OCI-LY7 (cell line): ENCODE measurements at regions not wholly inside any gene's neighbourhood (a gene's known extent, or its start where the extent isn't known, plus 50 kb on each side); places are given as distances from the start of the nearest gene placed in this dataset.

ENCODE experiments used
- BruUV-seq: library from RNA; stranded (reverse); fragments of 400-500 nt; replicated peaks from 2 replicates; lab custom pipeline; 2021; lab: Mats Ljungman, UMichigan
- CTCF ChIA-PET: fragments of 300-600 bp; sonication (Branson Sonifier 250); formaldehyde crosslinking; loops from one replicate; lab custom pipeline; 2022; ENCODE audit warnings: antibody characterized with exemption; ENCODE audit not compliant: unreplicated experiment; lab: Charles Lee
- POLR2A ChIA-PET: fragments of 300-600 bp; sonication (Branson Sonifier 250); formaldehyde crosslinking; loops from one replicate; lab custom pipeline; 2022; ENCODE audit warnings: antibody characterized with exemption; lab: Charles Lee
- DNase-seq: peaks from one replicate; pipeline ENCODE4 v3.0.0-alpha.2; 2015; ENCODE audit warnings: low spot score
- H2AFZ ChIP-seq: fragments of 200-600 bp; sonication (generic), shearing (Covaris generic); 2 replicates; pipeline ENCODE4 v1.6.1; 2014; ENCODE audit warnings: mild to moderate bottlenecking, antibody characterized with exemption, low read length, moderate library complexity
- H3K27ac ChIP-seq: fragments of 200-600 bp; sonication (generic); 2 replicates; pipeline ENCODE4 v1.5.1; 2014; ENCODE audit warnings: mixed run types, low read depth, mild to moderate bottlenecking, moderate library complexity, low read length, inconsistent platforms; ENCODE audit not compliant: poor library complexity, severe bottlenecking
- H3K36me3 ChIP-seq: fragments of 200-600 bp; sonication (generic); 2 replicates; pipeline ENCODE4 v1.6.1; 2014; ENCODE audit warnings: mild to moderate bottlenecking, antibody characterized with exemption, low read length, moderate library complexity, mixed read lengths; ENCODE audit not compliant: insufficient read depth
- H3K4me1 ChIP-seq: fragments of 200-600 bp; sonication (generic); 2 replicates; pipeline ENCODE4 v1.5.1; 2014; ENCODE audit warnings: mild to moderate bottlenecking, low read length; ENCODE audit not compliant: insufficient read depth, poor library complexity, severe bottlenecking
- H3K4me2 ChIP-seq: fragments of 200-600 bp; sonication (generic); 2 replicates; pipeline ENCODE4 v1.6.1; 2014; ENCODE audit warnings: mild to moderate bottlenecking, low read length
- H3K4me3 ChIP-seq: fragments of 200-600 bp; sonication (generic); 2 replicates; pipeline ENCODE4 v1.5.1; 2014; ENCODE audit warnings: mild to moderate bottlenecking, low read depth, low read length; ENCODE audit not compliant: poor library complexity, severe bottlenecking
- H3K79me2 ChIP-seq: fragments of 200-600 bp; sonication (generic); 2 replicates; pipeline ENCODE4 v1.6.1; 2016; ENCODE audit warnings: low read depth, mild to moderate bottlenecking, low read length, moderate library complexity, mixed read lengths; ENCODE audit not compliant: insufficient read depth
- H3K9me2 ChIP-seq: fragments of 200-600 bp; sonication (generic); 2 replicates; pipeline ENCODE4 v1.6.1; 2016; ENCODE audit warnings: mild to moderate bottlenecking, low read length, mixed read lengths; ENCODE audit not compliant: insufficient read depth
- H3K9me3 ChIP-seq: fragments of 200-600 bp; sonication (generic); 2 replicates; pipeline ENCODE4 v1.6.1; 2014; ENCODE audit warnings: mild to moderate bottlenecking, mixed run types, low read length, mixed read lengths
- H4K20me1 ChIP-seq: fragments of 200-600 bp; sonication (generic); 2 replicates; pipeline ENCODE4 v1.6.1; 2014; ENCODE audit warnings: mild to moderate bottlenecking, antibody characterized with exemption, low read length, moderate library complexity, mixed read lengths; ENCODE audit not compliant: insufficient read depth
- EZH2phosphoT487 ChIP-seq: fragments of 200-600 bp; sonication (generic); IDR thresholded peaks from 2 replicates; pipeline ENCODE4 v1.6.1; 2018; ENCODE audit warnings: low read depth, borderline replicate concordance, mild to moderate bottlenecking, mixed run types, antibody characterized with exemption, low read length, moderate library complexity, mixed read lengths
- intact Hi-C: fragments of 100-400 bp; cut with micrococcal nuclease; formaldehyde crosslinking; loops from one replicate; pipeline ENCODE4 v1.10.0; 2022; ENCODE audit not compliant: unreplicated experiment
- TF ChIP-seq, protein P1 (sequence below): fragments of 200-600 bp; sonication (generic); conservative IDR thresholded peaks from 2 replicates; pipeline ENCODE4 v1.5.1; 2014; ENCODE audit warnings: mild to moderate bottlenecking, antibody characterized with exemption, low read length, moderate library complexity, mixed read lengths

DNA sequence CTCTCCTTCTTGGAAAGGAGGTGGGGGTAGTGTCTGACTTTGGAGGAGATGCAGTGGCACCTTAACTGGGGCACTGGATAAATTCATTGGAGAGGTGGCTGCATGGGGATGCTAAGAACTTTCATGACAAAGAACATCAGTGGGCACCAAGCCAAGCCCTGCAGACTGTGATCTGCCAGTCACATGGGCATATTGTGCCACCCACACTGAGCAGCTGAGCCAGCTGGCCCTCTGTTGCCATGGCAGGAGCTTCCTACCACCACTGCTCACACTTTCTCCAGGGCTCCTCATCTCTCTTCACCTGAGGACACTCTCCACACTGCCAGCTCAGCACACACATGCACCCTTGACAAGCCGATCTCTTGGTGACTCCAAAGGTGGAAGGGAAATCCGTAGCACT, 715.6 kb downstream of the QKI start:
- H3K9me2 ChIP-seq: no peaks in the 10 kb centered on the region
- no peaks in the 10 kb centered on the region for H3K79me2 ChIP-seq
- H3K4me1 ChIP-seq: no peaks in the 10 kb centered on the region
- H4K20me1 ChIP-seq: no peaks in the 10 kb centered on the region
- no peak overlapping the region for H3K27ac ChIP-seq
- no peaks in the 10 kb centered on the region for H3K36me3 ChIP-seq
- no peaks in the 10 kb centered on the region for H3K9me3 ChIP-seq
- POLR2A ChIA-PET: no interaction called here
- DNase-seq: no peak
- TF ChIP-seq, protein P1, sequence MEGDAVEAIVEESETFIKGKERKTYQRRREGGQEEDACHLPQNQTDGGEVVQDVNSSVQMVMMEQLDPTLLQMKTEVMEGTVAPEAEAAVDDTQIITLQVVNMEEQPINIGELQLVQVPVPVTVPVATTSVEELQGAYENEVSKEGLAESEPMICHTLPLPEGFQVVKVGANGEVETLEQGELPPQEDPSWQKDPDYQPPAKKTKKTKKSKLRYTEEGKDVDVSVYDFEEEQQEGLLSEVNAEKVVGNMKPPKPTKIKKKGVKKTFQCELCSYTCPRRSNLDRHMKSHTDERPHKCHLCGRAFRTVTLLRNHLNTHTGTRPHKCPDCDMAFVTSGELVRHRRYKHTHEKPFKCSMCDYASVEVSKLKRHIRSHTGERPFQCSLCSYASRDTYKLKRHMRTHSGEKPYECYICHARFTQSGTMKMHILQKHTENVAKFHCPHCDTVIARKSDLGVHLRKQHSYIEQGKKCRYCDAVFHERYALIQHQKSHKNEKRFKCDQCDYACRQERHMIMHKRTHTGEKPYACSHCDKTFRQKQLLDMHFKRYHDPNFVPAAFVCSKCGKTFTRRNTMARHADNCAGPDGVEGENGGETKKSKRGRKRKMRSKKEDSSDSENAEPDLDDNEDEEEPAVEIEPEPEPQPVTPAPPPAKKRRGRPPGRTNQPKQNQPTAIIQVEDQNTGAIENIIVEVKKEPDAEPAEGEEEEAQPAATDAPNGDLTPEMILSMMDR: no peak
- no peak for TF ChIP-seq EZH2phosphoT487
- no TSS peak for BruUV-seq
- H2AFZ ChIP-seq: no peak overlapping the region
- CTCF ChIA-PET: no interaction called here
- H3K4me2 ChIP-seq: no peak overlapping the region
- intact Hi-C loops: no loop called here
- no peak overlapping the region for H3K4me3 ChIP-seq

DNA sequence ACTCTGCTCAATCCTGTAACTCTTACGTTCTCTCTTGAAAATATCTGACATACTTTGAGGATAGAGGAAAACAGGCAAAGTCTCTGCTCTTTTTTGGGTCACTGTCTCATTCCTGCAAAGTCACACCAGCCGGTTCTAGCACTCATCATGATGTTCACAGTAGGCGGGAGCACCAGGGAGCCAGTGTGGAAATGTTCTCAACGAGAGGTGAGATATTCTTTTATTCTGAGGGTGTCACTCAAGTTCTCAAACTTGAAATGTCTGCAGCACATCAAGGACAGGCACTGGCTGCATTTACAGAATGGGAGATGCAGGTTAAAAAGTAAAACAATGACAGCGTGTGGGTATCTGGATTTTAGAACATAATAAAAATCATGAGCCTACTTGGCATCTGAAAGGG, 714.7 kb downstream of the QKI start:
- BruUV-seq: no TSS peak
- no peaks in the 10 kb centered on the region for H3K4me1 ChIP-seq
- intact Hi-C loops: no loop called here
- no peaks in the 10 kb centered on the region for H3K9me3 ChIP-seq
- H3K36me3 ChIP-seq: no peaks in the 10 kb centered on the region
- no peaks in the 10 kb centered on the region for H3K9me2 ChIP-seq
- no peak overlapping the region for H3K27ac ChIP-seq
- POLR2A ChIA-PET: interaction anchor here (0.6 to 1.2 kb wide), 2 partner anchors 8 to 207 kb away, joined by 3 read pairs; no protein-coding TSS in a partner anchor
- H3K4me2 ChIP-seq: no peak overlapping the region
- TF ChIP-seq, protein P1: no peak
- no peak for TF ChIP-seq EZH2phosphoT487
- CTCF ChIA-PET: no interaction called here
- H3K4me3 ChIP-seq: no peak overlapping the region
- no peaks in the 10 kb centered on the region for H4K20me1 ChIP-seq
- H2AFZ ChIP-seq: no peak overlapping the region
- no peaks in the 10 kb centered on the region for H3K79me2 ChIP-seq
- no peak for DNase-seq

GRCh38 chr6:164128101-164128500, 713.6 kb downstream of the QKI start:
- no peaks in the 10 kb centered on the region for H3K36me3 ChIP-seq
- DNase-seq: no peak
- ChIA-PET CTCF (no interaction called here), POLR2A (interaction anchor here (0.6 to 1.2 kb wide), 2 partner anchors 36 to 90 kb away, joined by 3 read pairs; no protein-coding TSS in a partner anchor)
- H3K4me1 ChIP-seq: no peaks in the 10 kb centered on the region
- no peak overlapping the region for H3K4me3 ChIP-seq
- no peak overlapping the region for H3K4me2 ChIP-seq
- no peak overlapping the region for H2AFZ ChIP-seq
- intact Hi-C loops: no loop called here
- H3K9me2 ChIP-seq: no peaks in the 10 kb centered on the region
- no peaks in the 10 kb centered on the region for H3K9me3 ChIP-seq
- H3K27ac ChIP-seq: no peak overlapping the region
- TF ChIP-seq, protein P1: no peak
- TF ChIP-seq EZH2phosphoT487: no peak
- no TSS peak for BruUV-seq
- H4K20me1 ChIP-seq: no peaks in the 10 kb centered on the region
- no peaks in the 10 kb centered on the region for H3K79me2 ChIP-seq
